Type B pancreatic cell (in vitro differentiated cells): ENCODE measurements at regions not wholly inside any gene's neighbourhood (a gene's known extent, or its start where the extent isn't known, plus 50 kb on each side); places are given as distances from the start of the nearest gene placed in this dataset.
A peak's percentile ranks its signal among the peaks of the same experiment; 100 is the strongest.

Source experiments
- DNase-seq: peaks from one replicate; pipeline ENCODE4 v3.0.0; 2021; ENCODE audit warnings: mixed read lengths; ENCODE audit not compliant: unreplicated experiment; ENCODE audit errors: extremely low spot score
- H3K27ac Mint-ChIP-seq: 2 replicates; pipeline ENCODE4 v1.8.0; 2021; ENCODE audit warnings: mild to moderate bottlenecking, mixed read lengths
- H3K27me3 Mint-ChIP-seq: 2 replicates; pipeline ENCODE4 v1.8.0; 2021; ENCODE audit warnings: mixed read lengths
- H3K36me3 Mint-ChIP-seq: 2 replicates; pipeline ENCODE4 v1.8.0; 2021; ENCODE audit warnings: mixed read lengths
- H3K4me1 Mint-ChIP-seq: one replicate; pipeline ENCODE4 v1.8.0; 2021; ENCODE audit warnings: mixed read lengths; ENCODE audit not compliant: unreplicated experiment
- H3K4me3 Mint-ChIP-seq: 2 replicates; pipeline ENCODE4 v1.8.0; 2021; ENCODE audit warnings: mild to moderate bottlenecking, mixed read lengths
- H3K9me3 Mint-ChIP-seq: 2 replicates; pipeline ENCODE4 v1.8.0; 2021; ENCODE audit warnings: mixed read lengths
- CTCF ChIP-seq: fragments of 200-600 bp; sonication (generic); conservative IDR thresholded peaks from 2 replicates; pipeline ENCODE4 v1.5.0; 2021; ENCODE audit warnings: antibody characterized with exemption, mild to moderate bottlenecking

- Mint-ChIP-seq H3K9me3 (no peaks in the 10 kb centered on the region), H3K27ac (no peak overlapping the region), H3K36me3 (no peaks in the 10 kb centered on the region), H3K4me1 (peaks cover 3% of the 10 kb centered on the region), H3K4me3 (no peak overlapping the region), H3K27me3 (peaks cover 31% of the 10 kb centered on the region)
- no peak for DNase-seq
- TF ChIP-seq CTCF: no peak
Measured at GRCh38 chr13:78979349-78979748, 320.4 kb upstream of the OBI1 start.

- Mint-ChIP-seq H3K4me3 (no peak overlapping the region), H3K9me3 (no peaks in the 10 kb centered on the region), H3K4me1 (peaks cover 3% of the 10 kb centered on the region), H3K36me3 (no peaks in the 10 kb centered on the region), H3K27me3 (peaks cover 31% of the 10 kb centered on the region), H3K27ac (no peak overlapping the region)
- peak; percentile 85 for TF ChIP-seq CTCF
- no peak for DNase-seq
Measured at GRCh38 chr13:78978381-78978998, 319.5 kb upstream of the OBI1 start.

- H3K27ac Mint-ChIP-seq: no peak overlapping the region
- no peak for DNase-seq
- H3K4me3 Mint-ChIP-seq: no peak overlapping the region
- no peaks in the 10 kb centered on the region for H3K36me3 Mint-ChIP-seq
- peaks cover 3% of the 10 kb centered on the region for H3K4me1 Mint-ChIP-seq
- peaks cover 25% of the 10 kb centered on the region for H3K27me3 Mint-ChIP-seq
- no peak for TF ChIP-seq CTCF
- no peaks in the 10 kb centered on the region for H3K9me3 Mint-ChIP-seq
Measured at GRCh38 chr13:78977311-78977710, 318.4 kb upstream of the OBI1 start.

- Mint-ChIP-seq H3K36me3 (no peaks in the 10 kb centered on the region), H3K4me1 (peaks cover 3% of the 10 kb centered on the region), H3K9me3 (no peaks in the 10 kb centered on the region), H3K27ac (no peak overlapping the region), H3K27me3 (peaks cover 24% of the 10 kb centered on the region), H3K4me3 (no peak overlapping the region)
- TF ChIP-seq CTCF: no peak
- DNase-seq: no peak
Measured at GRCh38 chr13:78976696-78977095, 317.7 kb upstream of the OBI1 start.

- H3K36me3 Mint-ChIP-seq: no peaks in the 10 kb centered on the region
- H3K9me3 Mint-ChIP-seq: no peaks in the 10 kb centered on the region
- H3K27ac Mint-ChIP-seq: no peak overlapping the region
- H3K27me3 Mint-ChIP-seq: peaks cover 11% of the 10 kb centered on the region
- no peaks in the 10 kb centered on the region for H3K4me1 Mint-ChIP-seq
- H3K4me3 Mint-ChIP-seq: no peak overlapping the region
- no peak for TF ChIP-seq CTCF
- DNase-seq: no peak
Measured at GRCh38 chr13:78972561-78972960, 313.6 kb upstream of the OBI1 start.
